Mesenchymal stem cell (in vitro differentiated cells and primary cell): ENCODE measurements at regions not wholly inside any gene's neighbourhood (a gene's known extent, or its start where the extent isn't known, plus 50 kb on each side); places are given as distances from the start of the nearest gene placed in this dataset.

Source experiments
- DNase-seq: peaks from one replicate; pipeline ENCODE4 v3.0.0-alpha.2; 2013
- H2AFZ ChIP-seq: one replicate; pipeline ENCODE4 v1.6.1; 2013; ENCODE audit warnings: low read depth, mild to moderate bottlenecking, control low read depth, inconsistent platforms, low read length, moderate library complexity
- H2AK5ac ChIP-seq: 2 replicates; pipeline ENCODE4 v1.6.1; 2013; ENCODE audit warnings: low read length, moderate library complexity, mild to moderate bottlenecking, inconsistent platforms; ENCODE audit not compliant: severe bottlenecking
- H2BK120ac ChIP-seq: one replicate; pipeline ENCODE4 v1.6.1; 2013; ENCODE audit warnings: low read depth, mild to moderate bottlenecking, inconsistent platforms, low read length, moderate library complexity
- H2BK12ac ChIP-seq, 2 experiments: one replicate each; pipeline ENCODE4 v1.6.1; 2013; ENCODE audit warnings: inconsistent platforms in 2 of 2, low read length in 2 of 2, mild to moderate bottlenecking in 2 of 2, moderate library complexity in 2 of 2, control low read depth in 1 of 2
- H2BK15ac ChIP-seq: one replicate; pipeline ENCODE4 v1.6.1; 2013; ENCODE audit warnings: mild to moderate bottlenecking, low read depth, inconsistent platforms; ENCODE audit not compliant: poor library complexity, severe bottlenecking
- H2BK5ac ChIP-seq: 2 replicates; pipeline ENCODE4 v1.6.1; 2013; ENCODE audit warnings: low read depth, mild to moderate bottlenecking, low read length, control low read depth, inconsistent platforms; ENCODE audit not compliant: poor library complexity, severe bottlenecking
- H3K14ac ChIP-seq, 2 experiments: one replicate each; pipeline ENCODE4 v1.6.1; 2013; ENCODE audit warnings: inconsistent platforms in 2 of 2, low read length in 2 of 2, control low read depth in 1 of 2, mild to moderate bottlenecking in 1 of 2, moderate library complexity in 1 of 2
- H3K18ac ChIP-seq, 2 experiments: one replicate each; pipeline ENCODE4 v1.6.1; 2013; ENCODE audit warnings: inconsistent platforms in 2 of 2, low read length in 2 of 2, control low read depth in 1 of 2, low read depth in 1 of 2, mild to moderate bottlenecking in 1 of 2
- H3K23ac ChIP-seq, 2 experiments: one replicate each; pipeline ENCODE4 v1.6.1; 2013; ENCODE audit warnings: inconsistent platforms in 2 of 2, low read length in 2 of 2, mild to moderate bottlenecking in 2 of 2, moderate library complexity in 2 of 2, control low read depth in 1 of 2
- H3K27ac ChIP-seq: 2 replicates; pipeline ENCODE4 v1.5.1; 2013; ENCODE audit warnings: mild to moderate bottlenecking, moderate library complexity, low read length, control low read depth, inconsistent platforms; ENCODE audit not compliant: poor library complexity, severe bottlenecking
- H3K27me3 ChIP-seq, 2 experiments: 2 replicates each; pipeline versions ENCODE4 v1.6.1 to v1.7.0; 2013; ENCODE audit warnings: low read length in 2 of 2, mild to moderate bottlenecking in 2 of 2, moderate library complexity in 2 of 2, control low read depth in 1 of 2, inconsistent platforms in 1 of 2; ENCODE audit not compliant: control insufficient read depth in 1 of 2, insufficient read depth in 1 of 2
- H3K36me3 ChIP-seq, 2 experiments: 2 replicates each; pipeline versions ENCODE4 v1.6.1 to v1.7.0; 2013; ENCODE audit warnings: low read length in 2 of 2, control low read depth in 1 of 2, inconsistent platforms in 1 of 2, low read depth in 1 of 2, mild to moderate bottlenecking in 1 of 2; ENCODE audit not compliant: insufficient read depth in 2 of 2, control insufficient read depth in 1 of 2
- H3K4ac ChIP-seq, 2 experiments: one replicate each; pipeline ENCODE4 v1.6.1; 2013; ENCODE audit warnings: inconsistent platforms in 2 of 2, low read length in 2 of 2, mild to moderate bottlenecking in 2 of 2, moderate library complexity in 2 of 2, control low read depth in 1 of 2, low read depth in 1 of 2
- H3K4me1 ChIP-seq: 2 replicates; pipeline ENCODE4 v1.6.1; 2013; ENCODE audit warnings: low read depth, low read length, control low read depth; ENCODE audit not compliant: control insufficient read depth, insufficient read depth
- H3K4me2 ChIP-seq: 2 replicates; pipeline ENCODE4 v1.6.1; 2013; ENCODE audit warnings: low read length, mild to moderate bottlenecking, inconsistent platforms; ENCODE audit not compliant: poor library complexity, severe bottlenecking
- H3K4me3 ChIP-seq, 2 experiments: 2 replicates each; pipeline versions ENCODE4 v1.5.1 to v1.7.0; 2013; ENCODE audit warnings: low read length in 2 of 2, mild to moderate bottlenecking in 2 of 2, control low read depth in 1 of 2, low read depth in 1 of 2; ENCODE audit not compliant: insufficient read depth in 1 of 2
- H3K79me1 ChIP-seq: replicated peaks from 2 replicates; pipeline ENCODE4 v1.6.1; 2013; ENCODE audit warnings: mild to moderate bottlenecking, control low read depth, low read length, inconsistent platforms; ENCODE audit not compliant: poor library complexity, severe bottlenecking
- H3K9ac ChIP-seq: 2 replicates; pipeline ENCODE4 v1.7.0; 2013; ENCODE audit warnings: mild to moderate bottlenecking, low read length, moderate library complexity
- H3K9me3 ChIP-seq: 2 replicates; pipeline ENCODE4 v1.7.0; 2013; ENCODE audit warnings: mild to moderate bottlenecking, low read length; ENCODE audit not compliant: control insufficient read depth
- H4K8ac ChIP-seq: one replicate; pipeline ENCODE4 v1.6.1; 2013; ENCODE audit warnings: inconsistent platforms, mild to moderate bottlenecking, low read length, moderate library complexity
- H4K91ac ChIP-seq: one replicate; pipeline ENCODE4 v1.6.1; 2013; ENCODE audit warnings: mild to moderate bottlenecking, low read length, inconsistent platforms
- WGBS: methylation state at CpG from one replicate; pipeline ENCODE4 v1.1.7; 2013; ENCODE audit warnings: mixed read lengths; 5-methylcytosine and 5-hydroxymethylcytosine counted together

DNA sequence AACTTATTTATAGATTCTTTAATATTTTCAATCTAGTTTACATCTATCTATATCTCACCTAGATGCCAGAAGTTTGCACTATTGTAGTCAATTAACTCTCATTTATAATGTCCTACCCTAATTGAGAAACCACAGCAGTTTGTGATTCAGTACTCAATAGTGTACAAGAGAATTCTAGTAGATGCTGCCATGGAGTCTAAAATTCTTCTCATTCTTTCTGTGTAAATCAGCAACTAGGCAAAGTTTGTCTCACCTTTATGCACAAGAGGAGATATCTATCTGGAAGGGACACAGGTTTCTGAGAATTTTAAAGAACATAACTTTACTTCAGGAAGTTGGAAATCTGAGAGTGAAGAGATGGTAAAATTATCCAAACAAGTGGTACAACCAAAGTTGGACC is 173.0 kb upstream of the FBXL7 start:
- Histone ChIP-seq H3K18ac (no peak overlapping the region), H3K4me2 (no peak overlapping the region), H2AK5ac (no peak overlapping the region), H3K4me3 (no peak overlapping the region), H2BK12ac (no peak overlapping the region), H3K4ac (no peak overlapping the region), H2BK15ac (no peak overlapping the region), H3K9me3 (no peaks in the 10 kb centered on the region), H3K36me3 (no peaks in the 10 kb centered on the region), H3K23ac (no peak overlapping the region), H2BK5ac (no peak overlapping the region), H2BK120ac (no peak overlapping the region), H4K91ac (no peak overlapping the region), H3K79me1 (no peaks in the 10 kb centered on the region), H2AFZ (no peak overlapping the region), H3K9ac (no peak overlapping the region), H3K27me3 (no peaks in the 10 kb centered on the region), H3K27ac (no peak overlapping the region), H3K14ac (no peak overlapping the region), H4K8ac (no peak overlapping the region), H3K4me1 (no peaks in the 10 kb centered on the region)
- DNase-seq: no peak

DNA sequence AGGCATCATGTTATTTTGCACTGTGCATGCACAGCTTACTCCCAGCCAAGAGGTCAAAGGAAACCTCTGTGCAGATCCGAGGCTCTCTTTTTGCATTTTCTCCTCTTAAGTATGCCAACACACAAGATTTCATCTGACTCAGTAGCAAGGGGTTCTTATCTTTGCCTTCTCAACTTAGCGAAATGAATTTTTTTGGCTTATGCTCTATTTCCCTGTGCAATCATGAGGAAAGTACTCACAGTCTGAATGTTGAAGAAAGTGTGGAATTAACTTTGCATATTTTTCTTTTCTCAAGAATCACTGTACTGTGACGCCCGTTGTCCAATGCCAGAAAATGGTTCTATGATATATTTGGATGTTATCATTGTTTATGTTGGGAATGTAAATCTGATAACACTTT is 173.5 kb upstream of the FBXL7 start:
- Histone ChIP-seq H3K4me2 (no peak overlapping the region), H2BK5ac (no peak overlapping the region), H3K9me3 (no peaks in the 10 kb centered on the region), H3K4me1 (no peaks in the 10 kb centered on the region), H2BK15ac (no peak overlapping the region), H3K4me3 (no peak overlapping the region), H4K91ac (no peak overlapping the region), H3K18ac (no peak overlapping the region), H3K9ac (no peak overlapping the region), H3K23ac (no peak overlapping the region), H2AK5ac (no peak overlapping the region), H2BK120ac (no peak overlapping the region), H3K27ac (no peak overlapping the region), H3K4ac (no peak overlapping the region), H2AFZ (no peak overlapping the region), H2BK12ac (no peak overlapping the region), H3K14ac (no peak overlapping the region), H4K8ac (no peak overlapping the region), H3K79me1 (no peaks in the 10 kb centered on the region), H3K27me3 (no peaks in the 10 kb centered on the region), H3K36me3 (no peaks in the 10 kb centered on the region)
- WGBS: 75% methylated on average over 2 of the region's 4 CpGs
- DNase-seq: no peak

DNA sequence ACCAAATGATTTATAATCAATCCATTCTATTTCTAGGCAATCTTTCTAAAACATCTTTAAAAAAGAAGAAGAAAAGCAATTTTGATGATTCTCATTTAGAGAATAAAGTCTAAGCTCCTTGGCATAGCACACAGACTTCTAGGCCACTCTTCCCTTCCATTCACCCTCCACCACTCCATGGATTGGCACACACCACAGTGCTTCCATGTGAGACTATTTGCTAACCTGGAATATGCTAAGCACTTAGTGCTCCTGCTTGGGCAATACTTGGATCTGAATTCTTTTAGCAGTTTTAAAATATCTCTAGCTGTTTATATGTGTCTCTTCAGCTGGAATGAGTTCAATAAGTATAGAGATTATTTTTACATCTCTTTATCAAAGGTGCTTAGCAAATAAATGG is 177.6 kb upstream of the FBXL7 start:
- H3K4me2 ChIP-seq: no peak overlapping the region
- no peaks in the 10 kb centered on the region for H3K79me1 ChIP-seq
- H2BK15ac ChIP-seq: no peak overlapping the region
- H3K4me1 ChIP-seq: no peaks in the 10 kb centered on the region
- no peak overlapping the region for H2AFZ ChIP-seq
- H2AK5ac ChIP-seq: no peak overlapping the region
- H3K27me3 ChIP-seq: no peaks in the 10 kb centered on the region
- no peak for DNase-seq
- H2BK12ac ChIP-seq: no peak overlapping the region
- no peaks in the 10 kb centered on the region for H3K36me3 ChIP-seq
- H4K8ac ChIP-seq: no peak overlapping the region
- no peaks in the 10 kb centered on the region for H3K9me3 ChIP-seq
- no peak overlapping the region for H3K27ac ChIP-seq
- no peak overlapping the region for H3K18ac ChIP-seq
- no peak overlapping the region for H3K4ac ChIP-seq
- no peak overlapping the region for H3K9ac ChIP-seq
- H2BK120ac ChIP-seq: no peak overlapping the region
- H3K4me3 ChIP-seq: no peak overlapping the region
- no peak overlapping the region for H3K23ac ChIP-seq
- H4K91ac ChIP-seq: no peak overlapping the region
- no peak overlapping the region for H3K14ac ChIP-seq
- no peak overlapping the region for H2BK5ac ChIP-seq

DNA sequence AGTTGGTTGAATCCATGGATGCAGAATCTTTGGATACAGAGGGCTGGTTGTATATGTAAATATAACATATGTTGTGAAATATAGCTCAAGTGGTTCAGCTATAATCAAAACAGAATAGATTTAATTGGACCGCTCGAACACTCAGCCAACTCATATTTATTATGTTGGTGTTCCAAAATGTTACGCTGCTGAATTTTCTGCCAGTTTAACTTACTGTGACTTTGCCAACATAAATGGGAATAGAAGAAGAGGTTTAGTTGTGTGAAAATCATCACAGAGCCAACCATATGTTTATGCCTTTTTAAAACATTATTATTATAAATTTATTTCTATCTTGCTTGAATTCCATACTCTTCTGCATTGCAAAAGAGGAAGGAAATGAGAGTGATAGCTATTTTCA is 178.2 kb upstream of the FBXL7 start:
- Histone ChIP-seq H3K79me1 (no peaks in the 10 kb centered on the region), H3K36me3 (no peaks in the 10 kb centered on the region), H2AFZ (no peak overlapping the region), H3K14ac (no peak overlapping the region), H3K27me3 (no peaks in the 10 kb centered on the region), H3K4me1 (no peaks in the 10 kb centered on the region), H3K4ac (no peak overlapping the region), H3K23ac (no peak overlapping the region), H3K4me3 (no peak overlapping the region), H2BK120ac (no peak overlapping the region), H3K4me2 (no peak overlapping the region), H2BK5ac (no peak overlapping the region), H2BK15ac (no peak overlapping the region), H3K18ac (no peak overlapping the region), H4K91ac (no peak overlapping the region), H3K9me3 (no peaks in the 10 kb centered on the region), H3K27ac (no peak overlapping the region), H3K9ac (no peak overlapping the region), H2AK5ac (no peak overlapping the region), H4K8ac (no peak overlapping the region), H2BK12ac (no peak overlapping the region)
- 89% methylated on average over 3 of the region's 3 CpGs for WGBS
- DNase-seq: no peak
